NCI-H1092 treated with DMSO at 0.1 percent for 48 hours (cell line): ENCODE measurements at regions not wholly inside any gene's neighbourhood (a gene's known extent, or its start where the extent isn't known, plus 50 kb on each side); places are given as distances from the start of the nearest gene placed in this dataset.
"Not testable (repeated sequence)": the region's sequence is repeated elsewhere in the genome, so short reads cannot be mapped to it uniquely, and the experiment has no call there.

Experiments used
- DNase-seq: peaks from one replicate; lab custom pipeline; 2025; lab: John Stamatoyannopoulos, UW

- DNase-seq, result no peak
These were observed 304.4 kb upstream of the SLC39A10 start for GRCh38 chr2:195352581-195352980.

GRCh38 chr2:195343942-195344530, 313.0 kb upstream of the SLC39A10 start:
- no peak for DNase-seq

GRCh38 chr2:195343540-195343939, 313.5 kb upstream of the SLC39A10 start:
- no peak for DNase-seq

GRCh38 chr2:195342061-195342460, 315.0 kb upstream of the SLC39A10 start:
- no peak for DNase-seq

GRCh38 chr2:195338856-195339255, 318.2 kb upstream of the SLC39A10 start:
- DNase-seq, result no peak

GRCh38 chr2:195337597-195337996, 319.4 kb upstream of the SLC39A10 start:
- DNase-seq, result no peak

- no peak for DNase-seq
These were observed 323.2 kb upstream of the SLC39A10 start for GRCh38 chr2:195333869-195334268.

- no peak for DNase-seq
These were observed 325.1 kb upstream of the SLC39A10 start for GRCh38 chr2:195331966-195332365.

GRCh38 chr2:195331129-195331528, 325.9 kb upstream of the SLC39A10 start:
- no peak for DNase-seq

GRCh38 chr2:195330513-195330956, 326.5 kb upstream of the SLC39A10 start:
- DNase-seq, result no peak

- not testable (repeated sequence) for DNase-seq
These were observed 327.2 kb upstream of the SLC39A10 start for GRCh38 chr2:195329784-195330183.

GRCh38 chr2:195326537-195326936, 330.5 kb upstream of the SLC39A10 start:
- no peak for DNase-seq

- DNase-seq, result no peak
These were observed 334.7 kb upstream of the SLC39A10 start for GRCh38 chr2:195322324-195322723.

GRCh38 chr2:195320413-195320973, 336.5 kb upstream of the SLC39A10 start:
- no peak for DNase-seq

GRCh38 chr2:195319548-195320412, 337.2 kb upstream of the SLC39A10 start:
- no peak for DNase-seq

GRCh38 chr2:195319112-195319460, 337.9 kb upstream of the SLC39A10 start:
- DNase-seq, result no peak

- DNase-seq, result peak; percentile 26
These were observed 338.4 kb upstream of the SLC39A10 start for GRCh38 chr2:195318440-195319111.

- no peak for DNase-seq
These were observed 339.5 kb upstream of the SLC39A10 start for GRCh38 chr2:195317550-195317949.

- DNase-seq, result no peak
These were observed 340.5 kb upstream of the SLC39A10 start for GRCh38 chr2:195316486-195316885.

GRCh38 chr2:195313962-195314361, 343.1 kb upstream of the SLC39A10 start:
- DNase-seq, result no peak

GRCh38 chr2:195312662-195313061, 344.4 kb upstream of the SLC39A10 start:
- DNase-seq, result no peak

GRCh38 chr2:195308163-195308562, 348.9 kb upstream of the SLC39A10 start:
- DNase-seq, result no peak

GRCh38 chr2:195307751-195308150, 349.3 kb upstream of the SLC39A10 start:
- no peak for DNase-seq
